ENCODE measurements at regions not wholly inside any gene's neighbourhood (a gene's known extent, or its start where the extent isn't known, plus 50 kb on each side); places are given as distances from the start of the nearest gene placed in this dataset.

DNA sequence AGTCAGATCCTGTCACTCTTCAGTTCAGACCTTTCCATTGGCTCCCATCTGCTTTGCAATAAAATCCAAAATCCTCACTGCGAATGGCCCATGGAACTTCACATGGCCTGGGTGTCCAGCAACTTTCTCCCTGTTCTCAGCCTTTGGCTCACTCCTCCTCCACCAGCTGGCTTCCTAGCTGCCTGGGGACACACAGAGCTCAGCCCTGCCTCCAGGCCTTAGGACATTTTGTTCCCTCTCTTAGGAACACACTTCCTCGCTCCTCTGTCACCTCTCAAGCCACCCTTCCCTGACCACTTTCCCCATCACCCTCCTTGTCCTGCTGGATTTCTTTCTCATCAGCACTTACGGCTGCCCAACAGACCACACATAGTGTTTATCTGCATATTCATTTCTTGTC is 419.6 kb downstream of the MED13L start:
- DNase-seq (ENCODE audit: low read depth): no peak

DNA sequence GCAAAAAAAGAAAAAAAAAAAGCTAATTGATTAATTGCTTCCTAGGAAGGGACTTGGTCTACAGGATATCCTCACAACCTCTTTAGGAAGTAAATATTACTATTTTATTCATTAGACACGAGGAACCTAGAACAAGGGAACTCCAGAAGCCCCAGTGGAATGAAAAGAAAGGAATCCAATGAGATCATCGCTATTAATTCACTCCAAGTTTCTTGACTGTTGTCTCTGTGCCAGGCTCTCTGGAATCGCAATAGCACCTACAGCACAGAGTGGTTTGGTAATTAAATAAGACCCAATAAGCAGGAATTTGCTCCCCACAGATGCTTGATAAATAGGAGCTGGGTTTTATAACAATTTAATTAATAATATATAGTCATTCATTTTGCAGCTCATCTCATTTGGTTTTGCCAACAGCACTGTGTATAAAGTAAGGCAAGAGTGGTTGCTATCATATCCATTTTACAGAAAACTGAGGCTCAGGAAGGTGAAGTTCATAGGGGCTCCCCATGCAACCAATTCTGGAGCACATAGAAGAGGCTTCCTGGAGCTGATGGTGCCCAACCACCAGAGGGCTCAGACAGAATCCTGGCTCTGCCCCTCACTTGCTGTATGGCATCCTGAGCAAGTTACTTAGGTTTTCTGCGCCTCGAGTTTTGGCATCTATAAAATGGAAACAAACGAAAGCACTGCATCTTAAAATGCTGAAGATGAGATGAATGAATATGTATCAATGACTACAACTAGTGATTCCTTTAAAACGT is 420.2 kb downstream of the MED13L start:
- DNase-seq (ENCODE audit: low read depth): no peak

GRCh38 chr12:115852054-115852453 is 425.4 kb downstream of the MED13L start:
- no peak for DNase-seq (ENCODE audit: low read depth)

- DNase-seq (ENCODE audit: low read depth): no peak
Measured at GRCh38 chr12:115850957-115851356, 426.5 kb downstream of the MED13L start.

DNA sequence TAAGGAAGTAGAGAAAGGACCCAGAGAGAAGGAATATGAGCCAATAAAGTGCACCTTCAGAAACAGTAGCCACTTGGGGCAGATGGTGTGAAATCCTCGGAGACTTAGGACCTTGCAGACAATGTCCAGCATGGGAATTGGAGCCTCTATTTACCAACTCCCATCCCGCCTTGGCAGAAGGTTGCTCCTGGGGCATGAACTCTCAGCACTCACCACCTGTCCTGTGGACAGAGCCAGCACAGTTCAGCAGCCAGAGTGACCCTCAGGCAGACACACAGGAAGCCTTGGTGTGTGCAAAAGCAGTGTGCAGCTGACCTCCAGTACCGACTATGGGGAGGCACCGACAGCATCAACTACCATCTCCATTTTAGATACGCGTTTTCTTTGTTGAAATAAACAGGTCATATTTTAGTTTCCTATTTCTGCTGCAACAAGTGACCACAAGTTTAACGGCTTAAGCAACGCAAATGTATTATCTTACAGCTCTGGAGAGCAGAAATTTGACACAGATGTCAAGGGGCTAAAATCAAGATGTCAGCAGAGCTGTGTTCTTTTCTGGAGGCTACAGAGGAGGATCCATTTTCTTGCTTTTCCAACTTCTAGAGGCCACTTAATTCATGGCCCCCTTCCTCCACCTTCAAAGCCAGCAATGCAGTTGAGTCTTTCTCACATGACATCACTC is 428.1 kb downstream of the MED13L start:
- no peak for DNase-seq (ENCODE audit: low read depth)

- no peak for DNase-seq (ENCODE audit: low read depth)
Measured at GRCh38 chr12:115847398-115847797, 430.1 kb downstream of the MED13L start.

GRCh38 chr12:115846516-115846915 is 431.0 kb downstream of the MED13L start:
- no peak for DNase-seq (ENCODE audit: low read depth)

DNA sequence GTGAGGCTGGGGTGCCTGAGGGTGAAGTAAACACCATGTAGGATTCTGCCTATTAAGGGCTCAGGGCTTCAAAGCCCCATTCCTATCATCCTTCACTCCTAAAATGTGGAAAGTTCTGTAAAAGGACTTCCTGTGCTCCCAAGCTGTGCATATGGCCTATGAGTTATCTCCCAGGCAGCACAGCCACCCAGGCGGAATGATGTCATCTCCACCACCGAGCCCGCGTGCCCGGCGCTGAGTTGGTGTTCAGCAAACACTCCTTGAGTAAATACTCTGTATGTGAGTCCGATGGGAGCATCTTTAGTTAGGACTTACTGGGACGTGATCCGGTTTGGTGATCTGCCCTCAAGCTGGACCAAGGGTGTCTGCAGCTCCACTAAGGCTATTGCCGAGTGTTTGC is 437.3 kb downstream of the MED13L start:
- no peak for DNase-seq (ENCODE audit: low read depth)

DNA sequence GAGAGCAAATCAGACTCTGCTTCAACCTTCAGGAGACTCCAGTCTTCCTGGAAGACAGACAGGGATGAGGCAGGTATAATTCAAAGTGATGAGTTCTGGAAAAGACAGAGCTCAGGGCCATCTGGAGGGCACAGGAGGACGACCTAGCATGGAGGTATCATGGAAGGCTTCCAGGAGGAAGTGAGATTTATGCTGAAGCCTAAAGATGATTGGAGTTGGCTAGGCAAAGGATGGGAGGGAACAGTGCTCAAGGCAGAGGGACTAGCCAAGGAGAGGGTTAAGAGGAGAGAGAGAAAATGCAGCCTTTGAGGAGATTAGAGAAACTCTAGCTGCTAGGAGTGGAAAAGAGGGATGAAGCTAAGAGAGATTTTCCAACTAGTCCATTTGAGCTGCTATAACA is 438.5 kb downstream of the MED13L start:
- DNase-seq (ENCODE audit: low read depth): no peak

GRCh38 chr12:115837220-115837619 is 440.3 kb downstream of the MED13L start:
- DNase-seq (ENCODE audit: low read depth): no peak

- no peak for DNase-seq (ENCODE audit: low read depth)
Measured at GRCh38 chr12:115835445-115835844, 442.0 kb downstream of the MED13L start.

GRCh38 chr12:115833704-115834103 is 443.8 kb downstream of the MED13L start:
- no peak for DNase-seq (ENCODE audit: low read depth)

DNA sequence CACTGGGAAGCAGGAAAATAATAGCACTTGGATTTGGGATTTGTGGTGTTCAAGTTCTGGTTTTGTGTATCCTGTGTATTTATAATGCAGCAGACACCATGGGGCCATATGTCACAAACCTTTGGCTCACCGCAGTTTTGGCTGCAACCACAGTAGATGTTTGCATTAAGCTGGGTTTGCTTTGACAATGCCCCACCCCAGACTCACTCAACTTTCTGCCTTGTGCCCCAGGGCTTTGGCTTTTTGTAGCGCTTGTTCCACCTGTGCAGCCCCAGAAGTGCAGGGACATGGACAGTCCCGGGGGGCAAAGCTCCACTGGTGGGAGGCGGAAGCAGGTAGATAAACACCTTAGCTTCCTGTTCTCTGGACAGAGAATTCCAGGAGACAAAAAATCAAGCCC is 446.9 kb downstream of the MED13L start:
- DNase-seq (ENCODE audit: low read depth): no peak

- DNase-seq (ENCODE audit: low read depth): no peak
Measured at GRCh38 chr12:115830070-115830469, 447.4 kb downstream of the MED13L start.

DNA sequence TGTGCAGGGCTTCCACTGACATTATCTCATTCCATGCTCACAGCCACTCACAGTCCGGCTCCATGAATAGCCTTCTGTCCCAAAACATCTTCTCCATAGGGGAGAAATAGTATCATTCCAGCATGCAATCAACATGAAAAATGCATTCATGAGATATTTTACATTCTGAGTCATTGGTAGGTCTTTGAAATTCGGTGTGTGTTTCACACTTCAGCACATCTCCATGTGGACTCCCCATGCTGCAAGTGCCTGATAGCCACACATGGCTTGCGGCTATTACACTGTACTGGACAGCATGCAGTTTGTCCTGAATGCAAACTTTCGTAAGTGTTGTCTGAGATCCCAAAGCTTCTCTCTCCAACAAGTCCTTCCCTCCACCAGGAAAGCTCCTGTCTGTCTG is 449.3 kb downstream of the MED13L start:
- DNase-seq (ENCODE audit: low read depth): no peak

- no peak for DNase-seq (ENCODE audit: low read depth)
Measured at GRCh38 chr12:115824936-115825602, 452.4 kb downstream of the MED13L start.

GRCh38 chr12:115823635-115824034 is 453.9 kb downstream of the MED13L start:
- no peak for DNase-seq (ENCODE audit: low read depth)

GRCh38 chr12:115820656-115821055 is 456.8 kb downstream of the MED13L start:
- DNase-seq (ENCODE audit: low read depth): no peak

GRCh38 chr12:115818973-115819372 is 458.5 kb downstream of the MED13L start:
- DNase-seq (ENCODE audit: low read depth): no peak

- no peak for DNase-seq (ENCODE audit: low read depth)
Measured at GRCh38 chr12:115817389-115817788, 460.1 kb downstream of the MED13L start.

DNA sequence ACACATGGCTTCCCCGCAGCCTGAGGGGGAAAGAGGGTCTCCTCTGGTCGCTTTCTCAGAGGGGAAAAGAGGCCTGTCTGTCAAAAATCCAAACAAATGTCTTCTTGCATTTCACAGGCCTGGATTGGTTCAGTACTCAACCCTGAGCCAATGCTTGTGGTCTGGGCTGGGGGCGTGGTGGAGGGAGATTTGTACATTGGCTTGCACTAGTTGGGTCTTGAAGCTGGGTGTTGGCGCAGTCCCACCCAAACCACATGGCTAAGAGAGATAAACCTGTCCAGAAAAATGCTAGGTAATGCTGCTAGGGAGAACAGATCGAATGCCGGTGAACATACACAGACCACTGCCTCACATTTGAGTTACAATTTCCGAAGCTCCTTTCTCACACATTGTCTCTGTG is 461.6 kb downstream of the MED13L start:
- no peak for DNase-seq (ENCODE audit: low read depth)

DNA sequence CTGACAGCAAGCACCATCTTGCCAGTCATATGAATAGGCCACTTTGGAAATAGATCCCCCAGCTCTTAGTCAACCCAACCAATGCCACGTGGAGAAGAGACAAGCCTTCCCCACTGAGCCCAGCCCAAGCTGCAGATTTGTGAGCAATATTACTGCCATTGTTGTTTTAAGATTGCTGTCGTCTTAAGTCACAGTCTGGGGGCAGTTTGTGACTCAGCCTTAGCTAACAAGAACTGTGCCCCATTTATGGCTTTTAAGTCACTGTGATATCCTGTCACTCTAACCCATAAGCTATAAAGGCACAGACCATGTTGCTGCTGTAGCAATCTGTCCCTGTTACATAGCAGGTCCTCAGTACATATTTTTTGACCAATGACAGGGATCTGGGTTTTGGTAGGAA is 464.2 kb downstream of the MED13L start:
- DNase-seq (ENCODE audit: low read depth): no peak

- no peak for DNase-seq (ENCODE audit: low read depth)
Measured at GRCh38 chr12:115811929-115812328, 465.6 kb downstream of the MED13L start.

Data from non-pigmented ciliary epithelial cell (primary cell).